ENCODE measurements at regions not wholly inside any gene's neighbourhood (a gene's known extent, or its start where the extent isn't known, plus 50 kb on each side); places are given as distances from the start of the nearest gene placed in this dataset.
A peak's percentile ranks its signal among the peaks of the same experiment; 100 is the strongest.
"Not testable (repeated sequence)": the region's sequence is repeated elsewhere in the genome, so short reads cannot be mapped to it uniquely, and the experiment has no call there.

DNA sequence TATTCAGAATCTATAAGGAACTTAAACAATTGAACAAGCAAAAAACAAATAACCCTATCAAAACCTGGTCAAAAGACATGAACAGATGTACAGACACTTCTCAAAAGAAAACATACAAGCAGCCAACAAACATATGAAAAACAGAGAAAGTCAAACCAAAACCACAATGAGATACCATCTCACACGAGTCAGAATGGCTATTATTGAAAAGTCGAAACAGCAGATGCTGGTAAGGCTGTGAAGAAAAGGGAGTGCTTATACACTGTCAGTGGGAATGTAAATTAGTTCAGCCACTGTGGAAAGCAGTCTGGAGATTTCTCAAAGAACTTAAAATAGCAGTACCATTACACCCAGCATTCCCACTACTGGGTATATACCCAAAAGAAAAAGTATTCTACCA, 520.1 kb downstream of the LTN1 start:
- DNase-seq: not testable (repeated sequence)

GRCh38 chr21:28464988-28465387, 527.7 kb downstream of the LTN1 start:
- no peak for DNase-seq

GRCh38 chr21:28464095-28464494, 528.6 kb downstream of the LTN1 start:
- no peak for DNase-seq

GRCh38 chr21:28459193-28459592, 533.5 kb downstream of the LTN1 start:
- no peak for DNase-seq

DNA sequence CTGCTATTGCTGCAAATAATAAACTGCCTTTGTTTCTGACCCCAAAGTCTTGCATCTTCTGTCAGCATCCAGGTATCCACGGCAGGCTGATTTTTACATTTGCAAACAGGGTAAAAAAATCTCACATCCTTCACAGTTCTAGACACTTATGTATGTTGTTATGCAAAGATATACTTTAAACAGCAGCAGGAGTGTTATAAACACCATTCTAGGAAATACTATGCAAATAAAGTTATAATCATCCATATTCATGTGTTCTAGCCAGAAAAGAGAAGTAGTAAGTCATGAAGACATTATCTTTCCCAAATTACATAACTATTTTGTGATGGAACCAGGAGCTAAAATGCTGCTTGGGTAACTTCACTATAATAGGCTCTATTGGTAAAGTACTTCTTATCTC, 534.2 kb downstream of the LTN1 start:
- no peak for DNase-seq

GRCh38 chr21:28455253-28455600, 537.5 kb downstream of the LTN1 start:
- peak in 1 of 51 donors; percentile 0 for DNase-seq

GRCh38 chr21:28454564-28455252, 538.0 kb downstream of the LTN1 start:
- no peak for DNase-seq

GRCh38 chr21:28447462-28447861, 545.2 kb downstream of the LTN1 start:
- no peak for DNase-seq

- DNase-seq: no peak
Observed at GRCh38 chr21:28445141-28445830, 547.4 kb downstream of the LTN1 start.

DNA sequence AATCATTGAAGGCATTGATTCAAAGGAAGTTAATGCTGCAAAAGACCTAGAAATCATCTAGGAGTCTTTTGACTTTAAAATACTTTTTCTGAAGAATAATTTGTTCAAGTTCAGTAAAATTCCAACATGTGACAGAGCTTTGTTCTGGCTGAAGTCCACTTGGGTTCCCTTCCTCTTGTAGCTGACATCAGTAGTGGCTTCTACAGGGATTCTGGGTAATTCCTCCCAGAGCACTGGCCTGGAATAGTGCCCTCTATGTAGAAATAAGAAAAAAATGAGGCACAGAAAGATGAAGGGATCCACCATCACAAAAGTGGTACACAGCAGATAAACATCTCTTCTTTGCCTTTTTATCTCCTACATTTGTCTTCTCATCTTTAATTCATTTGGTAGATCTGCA, 548.1 kb downstream of the LTN1 start:
- DNase-seq: no peak

DNA sequence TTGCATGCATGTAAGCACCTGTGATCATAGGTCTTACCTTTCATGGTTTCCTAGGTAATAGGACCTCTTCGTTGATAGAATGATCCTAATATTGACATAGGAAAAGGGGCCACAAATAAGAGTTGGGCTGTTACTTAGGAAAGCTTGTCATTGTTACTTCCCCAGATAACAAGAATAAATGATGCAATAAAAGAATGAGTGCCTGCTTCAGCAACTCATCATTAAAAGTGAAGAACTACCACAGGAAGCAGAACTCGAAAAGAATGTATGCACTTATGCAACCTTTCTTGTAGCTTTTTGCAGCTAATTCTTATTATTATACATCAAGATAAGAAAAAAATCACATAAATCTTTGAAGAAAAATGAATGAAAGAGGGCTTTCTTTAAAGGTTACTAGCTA, 548.6 kb downstream of the LTN1 start:
- DNase-seq: no peak

- no peak for DNase-seq
Observed at GRCh38 chr21:28442624-28443023, 550.1 kb downstream of the LTN1 start.

DNA sequence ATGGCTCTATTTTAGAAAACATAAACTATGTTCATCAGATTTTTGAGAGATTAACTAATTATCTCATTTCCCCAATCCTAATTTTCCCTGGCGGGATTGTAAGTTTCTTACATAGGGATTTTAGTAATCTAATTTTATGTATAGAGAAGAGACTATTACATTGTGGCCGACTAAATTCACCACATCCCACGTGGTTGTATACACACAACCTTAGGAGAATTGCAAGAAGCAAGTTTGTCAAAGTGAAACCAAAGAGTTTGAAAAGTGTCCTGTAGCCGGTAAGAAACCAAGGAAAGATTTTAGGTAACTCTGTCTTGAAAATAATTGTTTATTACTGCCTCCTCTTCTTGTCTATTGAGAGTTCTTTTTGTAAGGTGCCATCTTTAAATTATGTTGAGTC, 550.6 kb downstream of the LTN1 start:
- DNase-seq: no peak

DNA sequence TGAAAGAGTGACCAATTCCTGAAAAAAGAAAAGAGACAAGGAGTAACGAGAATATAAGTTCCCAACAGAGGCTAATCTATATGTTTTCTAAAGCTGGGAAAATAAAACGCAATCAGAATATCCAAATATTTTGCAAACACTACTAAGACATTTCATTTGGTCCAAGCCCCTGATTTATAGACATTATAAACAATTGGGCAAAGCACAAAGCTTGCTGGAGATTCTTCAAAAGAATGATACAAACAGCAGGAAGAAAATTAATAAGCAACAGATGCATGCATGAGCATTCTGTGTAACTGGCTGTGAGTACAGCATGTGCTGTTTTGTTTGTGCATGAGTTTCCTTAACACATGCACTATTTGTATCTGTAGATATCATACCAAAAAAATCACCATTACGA, 552.9 kb downstream of the LTN1 start:
- no peak for DNase-seq

DNA sequence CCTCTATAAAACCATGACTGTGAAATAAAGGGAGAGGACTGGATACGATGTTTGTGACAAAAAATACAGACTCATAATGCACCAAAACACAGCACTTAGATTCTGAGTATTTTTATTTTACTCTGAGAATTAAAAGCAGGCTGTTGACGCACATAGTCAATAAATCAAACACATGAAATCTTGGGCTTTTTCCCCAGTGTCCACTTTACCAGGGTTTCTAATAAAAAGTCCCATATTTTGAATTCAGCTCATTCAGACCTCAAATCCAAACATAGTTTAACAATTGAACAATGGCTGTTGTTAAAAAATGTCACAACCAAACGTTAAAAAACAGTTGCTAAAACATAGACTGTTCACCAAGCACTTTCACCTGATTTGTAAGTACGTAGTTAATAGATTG, 553.4 kb downstream of the LTN1 start:
- DNase-seq: no peak

GRCh38 chr21:28437061-28437460, 555.6 kb downstream of the LTN1 start:
- DNase-seq: no peak

DNA sequence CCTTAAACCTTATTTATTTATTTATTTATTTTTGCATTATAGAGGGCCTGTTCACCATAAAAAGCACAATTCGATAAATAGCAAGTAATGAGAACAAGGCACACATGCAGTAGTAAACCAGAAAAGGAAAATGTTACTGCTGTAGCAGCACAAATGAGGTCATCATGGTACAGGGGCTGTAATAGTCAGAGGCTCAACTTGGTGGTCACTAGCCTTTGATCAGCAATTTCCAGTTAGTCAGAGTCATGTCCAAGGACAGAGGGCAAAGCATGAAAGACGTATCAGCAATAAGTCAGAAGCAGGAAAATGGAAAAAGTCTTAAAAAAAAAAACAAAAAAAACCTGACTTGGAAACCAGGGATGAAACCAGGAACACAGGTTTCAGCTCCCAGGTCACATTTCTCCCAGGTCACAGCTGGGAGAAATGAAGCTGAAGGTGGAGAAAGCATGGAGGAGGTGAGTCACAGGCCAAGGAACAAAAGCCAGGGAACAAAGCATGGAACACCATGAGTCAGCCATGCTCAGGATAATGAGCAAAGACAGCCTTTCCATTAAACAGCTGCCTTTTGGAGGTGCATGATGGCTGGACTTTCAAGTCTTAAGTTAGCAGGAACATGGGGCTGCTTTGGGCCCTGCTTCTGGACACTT, 556.3 kb downstream of the LTN1 start:
- no peak for DNase-seq

GRCh38 chr21:28431527-28432200, 561.0 kb downstream of the LTN1 start:
- no peak for DNase-seq

GRCh38 chr21:28431022-28431421, 561.7 kb downstream of the LTN1 start:
- no peak for DNase-seq

- no peak for DNase-seq
Observed at GRCh38 chr21:28429161-28429560, 563.5 kb downstream of the LTN1 start.

GRCh38 chr21:28427394-28428022, 565.2 kb downstream of the LTN1 start:
- DNase-seq: no peak

- no peak for DNase-seq
Observed at GRCh38 chr21:28426545-28426944, 566.1 kb downstream of the LTN1 start.
